ENCODE measurements at regions not wholly inside any gene's neighbourhood (a gene's known extent, or its start where the extent isn't known, plus 50 kb on each side); places are given as distances from the start of the nearest gene placed in this dataset.

GRCh38 chr10:28937959-28938358, 260.6 kb downstream of the BAMBI start:
- WGBS, 2 donors = 93 to 95% methylated on average over 7 of the region's 7 CpGs
- Histone ChIP-seq H3K27ac (no peak overlapping the region), H3K4me1 (peaks cover 0 to 18% (median 5%) of the 10 kb centered on the region in 4 donors), H3K4me3 (no peak overlapping the region), H3K9me3 (no peaks in the 10 kb centered on the region), H3K27me3 (no peaks in the 10 kb centered on the region), H3K36me3 (no peaks in the 10 kb centered on the region)
- DNase-seq (no peak), ATAC-seq (ENCODE audit: low FRiP score in 2 of 2) (no peak)
- TF ChIP-seq POLR2AphosphoS5 (IDR thresholded peaks at IDR 0.05) = no peak
- TF ChIP-seq CTCF (IDR thresholded peaks at IDR 0.05) = no peak
- TF ChIP-seq POLR2A (IDR thresholded peaks at IDR 0.05) = no peak
- TF ChIP-seq EP300 (IDR thresholded peaks at IDR 0.05) = no peak

GRCh38 chr10:28938745-28939144, 261.4 kb downstream of the BAMBI start:
- ATAC-seq (ENCODE audit: low FRiP score in 2 of 2) = no peak
- peaks cover 0 to 18% (median 5%) of the 10 kb centered on the region in 4 donors for H3K4me1 ChIP-seq
- DNase-seq = no peak
- H3K4me3 ChIP-seq = no peak overlapping the region
- 60 to 67% methylated on average over 1 of the region's 1 CpG for WGBS, 2 donors
- TF ChIP-seq POLR2A (IDR thresholded peaks at IDR 0.05) (no peak), EP300 (IDR thresholded peaks at IDR 0.05) (no peak), CTCF (IDR thresholded peaks at IDR 0.05) (no peak), POLR2AphosphoS5 (IDR thresholded peaks at IDR 0.05) (no peak)
- no peaks in the 10 kb centered on the region for H3K27me3 ChIP-seq
- H3K9me3 ChIP-seq = no peaks in the 10 kb centered on the region
- no peak overlapping the region for H3K27ac ChIP-seq
- H3K36me3 ChIP-seq = no peaks in the 10 kb centered on the region

GRCh38 chr10:28939281-28940157, 262.2 kb downstream of the BAMBI start:
- DNase-seq (peak; percentile 50 to 63), ATAC-seq (ENCODE audit: low FRiP score in 2 of 2) (peak; percentile 89 to 96)
- H3K9me3 ChIP-seq = no peaks in the 10 kb centered on the region

GRCh38 chr10:28940158-28940888, 263.0 kb downstream of the BAMBI start:
- ATAC-seq (ENCODE audit: low FRiP score in 2 of 2) (no peak), DNase-seq (no peak)
- Histone ChIP-seq H3K9me3 (no peaks in the 10 kb centered on the region), H3K4me1 (peaks cover 0 to 18% (median 5%) of the 10 kb centered on the region in 4 donors), H3K4me3 (no peak overlapping the region), H3K27me3 (no peaks in the 10 kb centered on the region), H3K27ac (no peak overlapping the region), H3K36me3 (no peaks in the 10 kb centered on the region)
- WGBS, 2 donors = 43 to 50% methylated on average over 8 of the region's 8 CpGs
- TF ChIP-seq EP300 (IDR thresholded peaks at IDR 0.05) (no peak), POLR2A (IDR thresholded peaks at IDR 0.05) (no peak), CTCF (IDR thresholded peaks at IDR 0.05) (no peak), POLR2AphosphoS5 (IDR thresholded peaks at IDR 0.05) (no peak)

More at GRCh38 chr10:28939281-28940157, 262.2 kb downstream of the BAMBI start:
- H3K36me3 ChIP-seq = no peaks in the 10 kb centered on the region
- no peak overlapping the region for H3K27ac ChIP-seq
- 46 to 50% methylated on average over 24 to 29 of the region's 29 CpGs for WGBS, 2 donors
- H3K27me3 ChIP-seq = no peaks in the 10 kb centered on the region
- H3K4me1 ChIP-seq = peaks cover 0 to 18% (median 5%) of the 10 kb centered on the region in 4 donors
- TF ChIP-seq EP300 (IDR thresholded peaks at IDR 0.05) = peak in 2 of 4 donors; percentile 16 to 64
- TF ChIP-seq CTCF (IDR thresholded peaks at IDR 0.05) = peak in 1 of 6 experiments; percentile 6
- no peak for TF ChIP-seq POLR2A (IDR thresholded peaks at IDR 0.05)
- TF ChIP-seq POLR2AphosphoS5 (IDR thresholded peaks at IDR 0.05) = peak; percentile 45 to 49
- no peak overlapping the region for H3K4me3 ChIP-seq
